ENCODE measurements at regions not wholly inside any gene's neighbourhood (a gene's known extent, or its start where the extent isn't known, plus 50 kb on each side); places are given as distances from the start of the nearest gene placed in this dataset.

DNA sequence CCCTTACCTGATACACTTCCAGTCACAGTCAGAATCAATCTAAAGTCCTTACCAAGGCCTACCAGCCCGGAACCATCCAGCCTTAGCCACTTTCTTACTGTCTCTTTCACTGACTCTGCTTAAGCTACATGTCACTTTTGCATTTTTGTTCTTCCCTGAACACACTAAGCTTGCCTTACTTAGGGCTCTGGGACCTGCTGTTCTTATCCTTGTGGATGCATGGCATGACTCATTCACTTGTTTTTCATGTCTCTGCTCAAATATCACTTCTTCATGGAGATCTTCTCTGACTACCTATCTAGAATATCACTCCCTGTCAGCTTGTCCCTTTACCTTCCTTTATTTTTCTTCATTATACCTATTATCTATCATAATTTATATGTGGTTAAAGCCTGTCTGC, 65.6 kb upstream of the ZDHHC17 start:
- H3K27me3 ChIP-seq, result no peaks in the 10 kb centered on the region
- TF ChIP-seq POLR2AphosphoS5 (IDR thresholded peaks at IDR 0.05) (no peak), POLR2A (IDR thresholded peaks at IDR 0.05) (no peak), EP300 (IDR thresholded peaks at IDR 0.05) (no peak)
- TF ChIP-seq, protein P1, sequence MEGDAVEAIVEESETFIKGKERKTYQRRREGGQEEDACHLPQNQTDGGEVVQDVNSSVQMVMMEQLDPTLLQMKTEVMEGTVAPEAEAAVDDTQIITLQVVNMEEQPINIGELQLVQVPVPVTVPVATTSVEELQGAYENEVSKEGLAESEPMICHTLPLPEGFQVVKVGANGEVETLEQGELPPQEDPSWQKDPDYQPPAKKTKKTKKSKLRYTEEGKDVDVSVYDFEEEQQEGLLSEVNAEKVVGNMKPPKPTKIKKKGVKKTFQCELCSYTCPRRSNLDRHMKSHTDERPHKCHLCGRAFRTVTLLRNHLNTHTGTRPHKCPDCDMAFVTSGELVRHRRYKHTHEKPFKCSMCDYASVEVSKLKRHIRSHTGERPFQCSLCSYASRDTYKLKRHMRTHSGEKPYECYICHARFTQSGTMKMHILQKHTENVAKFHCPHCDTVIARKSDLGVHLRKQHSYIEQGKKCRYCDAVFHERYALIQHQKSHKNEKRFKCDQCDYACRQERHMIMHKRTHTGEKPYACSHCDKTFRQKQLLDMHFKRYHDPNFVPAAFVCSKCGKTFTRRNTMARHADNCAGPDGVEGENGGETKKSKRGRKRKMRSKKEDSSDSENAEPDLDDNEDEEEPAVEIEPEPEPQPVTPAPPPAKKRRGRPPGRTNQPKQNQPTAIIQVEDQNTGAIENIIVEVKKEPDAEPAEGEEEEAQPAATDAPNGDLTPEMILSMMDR (IDR thresholded peaks at IDR 0.05), result no peak
- ATAC-seq (ENCODE audit: low FRiP score in 2 of 2), result no peak
- no peak overlapping the region for H3K27ac ChIP-seq
- no peak for DNase-seq
- no peaks in the 10 kb centered on the region for H3K9me3 ChIP-seq
- WGBS, 2 donors, result 100% methylated on average over 1 of the region's 1 CpG
- no peak overlapping the region for H3K4me3 ChIP-seq
- H3K4me1 ChIP-seq, result no peaks in the 10 kb centered on the region
- no peaks in the 10 kb centered on the region for H3K36me3 ChIP-seq

DNA sequence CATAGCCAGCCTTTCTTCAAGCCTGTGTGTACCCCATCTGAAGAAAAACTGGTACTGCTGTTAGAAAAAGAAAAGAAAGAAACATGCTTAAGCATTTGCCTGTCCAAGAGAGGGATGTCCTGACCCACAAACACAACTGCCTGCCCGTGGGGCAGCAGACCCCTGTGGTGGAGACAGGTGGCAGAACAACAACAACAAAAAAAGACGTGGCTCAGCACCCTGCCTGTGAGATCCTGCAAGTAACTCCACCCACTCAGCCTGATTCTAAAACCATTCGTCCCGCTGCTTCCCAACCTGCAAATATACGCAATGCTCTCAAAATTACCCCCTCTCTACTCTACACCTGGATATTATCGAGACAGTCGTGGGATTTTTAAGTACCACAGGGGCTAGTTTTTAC, 64.9 kb upstream of the ZDHHC17 start:
- TF ChIP-seq, protein P1 (IDR thresholded peaks at IDR 0.05), result no peak
- TF ChIP-seq POLR2AphosphoS5 (IDR thresholded peaks at IDR 0.05), result no peak
- TF ChIP-seq POLR2A (IDR thresholded peaks at IDR 0.05), result no peak
- no peak for TF ChIP-seq EP300 (IDR thresholded peaks at IDR 0.05)
- H3K27ac ChIP-seq, result no peak overlapping the region
- no peaks in the 10 kb centered on the region for H3K36me3 ChIP-seq
- ATAC-seq (ENCODE audit: low FRiP score in 2 of 2), result no peak
- DNase-seq, result no peak
- no peaks in the 10 kb centered on the region for H3K27me3 ChIP-seq
- no peak overlapping the region for H3K4me3 ChIP-seq
- no peaks in the 10 kb centered on the region for H3K4me1 ChIP-seq
- WGBS, 2 donors, result 74 to 79% methylated on average over 7 of the region's 7 CpGs
- H3K9me3 ChIP-seq, result no peaks in the 10 kb centered on the region

DNA sequence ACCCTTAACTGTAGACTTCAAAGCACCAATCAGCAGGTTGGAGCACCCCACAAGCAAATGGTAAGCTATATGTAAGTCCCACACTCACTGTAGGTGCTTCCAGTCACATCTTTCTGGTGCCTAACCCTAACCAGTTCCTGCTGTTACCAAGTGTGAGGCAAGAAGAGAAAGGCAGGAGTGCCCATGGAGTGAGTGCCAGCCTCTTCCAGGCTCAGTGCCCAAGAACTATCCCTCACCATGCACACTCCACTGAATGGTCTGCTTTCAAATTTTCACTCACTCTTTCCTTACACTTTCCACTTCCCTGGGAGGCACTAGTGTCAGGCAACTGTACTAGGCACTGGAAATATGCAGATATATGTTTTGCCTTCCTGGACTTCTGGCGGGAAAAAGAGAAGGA, 62.2 kb upstream of the ZDHHC17 start:
- Histone ChIP-seq H3K27ac (no peak overlapping the region), H3K4me3 (no peak overlapping the region), H3K27me3 (no peaks in the 10 kb centered on the region), H3K4me1 (no peaks in the 10 kb centered on the region), H3K36me3 (no peaks in the 10 kb centered on the region), H3K9me3 (no peaks in the 10 kb centered on the region)
- DNase-seq (no peak), ATAC-seq (ENCODE audit: low FRiP score in 2 of 2) (no peak)
- no peak for TF ChIP-seq EP300 (IDR thresholded peaks at IDR 0.05)
- TF ChIP-seq POLR2AphosphoS5 (IDR thresholded peaks at IDR 0.05), result no peak
- no peak for TF ChIP-seq POLR2A (IDR thresholded peaks at IDR 0.05)
- TF ChIP-seq, protein P1 (IDR thresholded peaks at IDR 0.05), result no peak
- WGBS, 2 donors, result 90 to 92% methylated on average over 1 of the region's 1 CpG

DNA sequence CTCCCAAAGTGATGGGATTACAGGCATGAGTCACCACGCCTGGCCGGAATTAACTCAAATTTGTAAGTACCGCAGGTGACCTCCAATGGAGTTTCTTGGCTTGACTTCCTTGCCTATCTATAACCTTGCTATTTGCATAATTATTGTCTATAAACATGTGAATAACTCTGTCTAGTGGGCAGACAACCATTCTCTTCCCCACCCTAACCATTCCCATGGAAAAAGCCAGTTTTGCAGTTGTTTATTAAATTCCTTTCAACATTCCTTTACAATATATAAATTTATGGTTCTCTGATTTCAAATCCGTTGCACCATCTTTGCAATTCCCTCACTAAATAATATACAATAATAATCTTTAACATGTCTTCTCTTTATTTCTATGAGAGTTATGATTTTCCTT, 61.0 kb upstream of the ZDHHC17 start:
- no peak for DNase-seq
- 95 to 97% methylated on average over 4 of the region's 4 CpGs for WGBS, 2 donors
- Histone ChIP-seq H3K27ac (no peak overlapping the region), H3K9me3 (no peaks in the 10 kb centered on the region), H3K4me3 (no peak overlapping the region), H3K4me1 (no peaks in the 10 kb centered on the region), H3K36me3 (no peaks in the 10 kb centered on the region), H3K27me3 (no peaks in the 10 kb centered on the region)
- ATAC-seq (ENCODE audit: low FRiP score in 2 of 2), result no peak
- no peak for TF ChIP-seq POLR2A (IDR thresholded peaks at IDR 0.05)
- no peak for TF ChIP-seq EP300 (IDR thresholded peaks at IDR 0.05)
- no peak for TF ChIP-seq POLR2AphosphoS5 (IDR thresholded peaks at IDR 0.05)
- TF ChIP-seq, protein P1 (IDR thresholded peaks at IDR 0.05), result no peak

DNA sequence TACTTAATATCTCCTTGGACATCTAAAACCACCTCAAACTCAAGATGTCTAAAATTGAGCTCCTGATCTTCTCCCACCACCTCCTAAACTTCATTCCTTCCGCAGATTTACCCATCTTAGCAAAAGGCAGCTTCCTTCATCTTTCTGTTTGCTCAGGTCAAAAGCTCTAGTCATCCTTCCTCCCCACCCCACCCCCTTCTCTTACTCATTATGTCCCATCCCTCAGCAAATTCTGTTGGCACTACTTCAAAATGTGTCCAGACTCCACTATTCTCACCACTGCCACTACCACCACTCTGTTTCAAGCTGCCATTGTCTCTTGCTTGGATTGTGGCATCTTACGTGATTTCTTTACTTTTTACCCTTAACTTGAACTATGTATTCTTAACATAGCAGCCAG, 59.2 kb upstream of the ZDHHC17 start:
- ATAC-seq (ENCODE audit: low FRiP score in 2 of 2) (no peak), DNase-seq (no peak)
- Histone ChIP-seq H3K36me3 (no peaks in the 10 kb centered on the region), H3K27me3 (no peaks in the 10 kb centered on the region), H3K4me3 (no peak overlapping the region), H3K4me1 (no peaks in the 10 kb centered on the region), H3K9me3 (no peaks in the 10 kb centered on the region), H3K27ac (no peak overlapping the region)
- TF ChIP-seq POLR2A (IDR thresholded peaks at IDR 0.05), result no peak
- TF ChIP-seq EP300 (IDR thresholded peaks at IDR 0.05), result no peak
- TF ChIP-seq, protein P1 (IDR thresholded peaks at IDR 0.05), result no peak
- TF ChIP-seq POLR2AphosphoS5 (IDR thresholded peaks at IDR 0.05), result no peak
- whole genome bisulfite sequencing, 2 donors, result 49 to 71% methylated on average over 2 of the region's 2 CpGs
